Heart left ventricle (tissue), 16 donors: ENCODE measurements at regions not wholly inside any gene's neighbourhood (a gene's known extent, or its start where the extent isn't known, plus 50 kb on each side); places are given as distances from the start of the nearest gene placed in this dataset.
"Not testable (repeated sequence)": the region's sequence is repeated elsewhere in the genome, so short reads cannot be mapped to it uniquely, and the experiment has no call there.

Experiments
- ATAC-seq, 4 donors: fragments of 200-7000 bp; cut with Tn5 transposase; one replicate each; pipeline ENCODE4 v1.9.1; 2020 to 2022; ENCODE audit warnings: moderate library complexity in 4 of 4, mild to moderate bottlenecking in 3 of 4, moderate number of reproducible peaks in 1 of 4
- DNase-seq, 5 donors: peaks; one replicate each; pipeline ENCODE4 v3.0.0-alpha.2; 2020
- H3K27ac ChIP-seq, 12 donors: fragments of 200-600 bp; sonication (generic) in 4 of 12; one replicate each; pipeline versions ENCODE4 v1.5.0 to v1.8.0; 2016 to 2022; ENCODE audit warnings: mild to moderate bottlenecking in 2 of 12
- H3K27me3 ChIP-seq, 9 donors: fragments of 200-600 bp; sonication (generic) in 2 of 9; one replicate each; pipeline versions ENCODE4 v1.5.1 to v1.8.0; 2016 to 2022; ENCODE audit warnings: mild to moderate bottlenecking in 3 of 9
- H3K36me3 ChIP-seq, 9 donors: fragments of 200-600 bp; sonication (generic) in 2 of 9; one replicate each; pipeline versions ENCODE4 v1.5.0 to v1.8.0; 2018 to 2022; ENCODE audit warnings: mild to moderate bottlenecking in 2 of 9
- H3K4me1 ChIP-seq, 12 donors: fragments of 200-600 bp; sonication (generic) in 4 of 12; one replicate each; pipeline versions ENCODE4 v1.5.0 to v1.8.0; 2016 to 2022; ENCODE audit warnings: mild to moderate bottlenecking in 3 of 12
- H3K4me3 ChIP-seq, 12 donors: fragments of 200-600 bp; sonication (generic) in 4 of 12; one replicate each; pipeline versions ENCODE4 v1.5.0 to v1.8.0; 2017 to 2022; ENCODE audit warnings: mild to moderate bottlenecking in 9 of 12, moderate library complexity in 4 of 12
- H3K9me3 ChIP-seq, 12 donors: fragments of 200-600 bp; sonication (generic) in 4 of 12; one replicate each; pipeline versions ENCODE4 v1.5.0 to v1.8.0; 2016 to 2022; ENCODE audit warnings: mild to moderate bottlenecking in 1 of 12
- POLR2A ChIP-seq, 2 donors: fragments of 450-650 bp; IDR thresholded peaks; one replicate each; pipeline ENCODE4 v1.6.1; 2017; ENCODE audit warnings: antibody characterized with exemption in 2 of 2, mild to moderate bottlenecking in 2 of 2, moderate library complexity in 2 of 2
- WGBS, 4 donors: extraction: QIAGEN DNeasy Blood & Tissue Kit in 2 of 4; methylation state at CpG; one replicate each; pipeline versions ENCODE4 v1.1.5 to v1.1.7; 2013 to 2018; 5-methylcytosine and 5-hydroxymethylcytosine counted together
- intact Hi-C, 10 donors: fragments of 100-400 bp; cut with DNase I; formaldehyde crosslinking; loops; one replicate each; pipeline versions ENCODE4 v1.11.1 to v1.14.2; 2022
- TF ChIP-seq, protein P1 (sequence below), 12 donors: fragments of 200-600 bp; sonication (generic) in 4 of 12; IDR thresholded peaks; one replicate each; pipeline versions ENCODE4 v1.5.0 to v1.8.0; 2018 to 2022; ENCODE audit warnings: antibody characterized with exemption in 12 of 12, mild to moderate bottlenecking in 5 of 12
- donor health status: ischemic (EF 13 %, LVEDD 7.1; RV severe dilation, severe dysfunction).
- donor health status: healthy with polysubstance abuse.
- donor health status: DM: no; HTN: yes; CAD: no.
- donor health status: DM: no; HTN: no; CAD: no.
- donor health status: ischemic (EF 25% LVEDD 6.9; RV normal size, moderate dysfunction).
- donor health status: ischemic (EF 25% LVEDD 5.7; RV mildly dilated, moderate dysfunction).
- donor health status: healthy.
- donor health status: DM: yes; HTN: yes; CAD: no.
- donor health status: ischemic (EF 35%, LVEDD 5.7; RV mildly dilated, moderate dysfunction).
- donor health status: nonischemic (EF 11% LVEDD 7.7; RV severe dilation, severe dysfunction).
- donor health status: DM: yes; HTN: yes; CAD: no.
- donor health status: PGD.
- donor health status: ischemic (EF 29% LVEDD 5.4; RV normal size, mild dysfunction).
- donor health status: nonischemic (EF 23%, LVEDD 6.1; RV moderate dilation, normal function).

DNA sequence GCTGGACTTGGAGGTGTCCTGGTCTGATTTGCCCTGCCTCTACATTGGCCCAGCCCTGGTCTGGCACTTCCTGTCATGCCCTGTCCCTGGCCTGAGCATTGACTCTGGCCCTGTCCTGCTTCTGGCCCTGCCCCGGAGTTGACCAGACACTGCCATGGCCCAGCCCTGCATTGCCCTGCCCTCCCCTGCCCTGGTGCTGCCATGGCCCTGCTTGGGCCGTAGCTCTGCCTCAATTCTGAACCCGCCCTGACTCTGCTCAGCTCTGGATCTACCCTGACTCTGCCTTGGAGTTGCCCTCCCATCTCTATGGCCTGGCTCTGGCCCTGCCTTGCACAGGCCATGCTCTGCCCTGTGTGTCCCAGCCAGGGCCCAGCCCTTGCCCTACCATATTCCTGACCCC is 647.1 kb downstream of the ZNF37A start:
- TF ChIP-seq POLR2A (IDR thresholded peaks at IDR 0.05), result no peak
- TF ChIP-seq, protein P1, sequence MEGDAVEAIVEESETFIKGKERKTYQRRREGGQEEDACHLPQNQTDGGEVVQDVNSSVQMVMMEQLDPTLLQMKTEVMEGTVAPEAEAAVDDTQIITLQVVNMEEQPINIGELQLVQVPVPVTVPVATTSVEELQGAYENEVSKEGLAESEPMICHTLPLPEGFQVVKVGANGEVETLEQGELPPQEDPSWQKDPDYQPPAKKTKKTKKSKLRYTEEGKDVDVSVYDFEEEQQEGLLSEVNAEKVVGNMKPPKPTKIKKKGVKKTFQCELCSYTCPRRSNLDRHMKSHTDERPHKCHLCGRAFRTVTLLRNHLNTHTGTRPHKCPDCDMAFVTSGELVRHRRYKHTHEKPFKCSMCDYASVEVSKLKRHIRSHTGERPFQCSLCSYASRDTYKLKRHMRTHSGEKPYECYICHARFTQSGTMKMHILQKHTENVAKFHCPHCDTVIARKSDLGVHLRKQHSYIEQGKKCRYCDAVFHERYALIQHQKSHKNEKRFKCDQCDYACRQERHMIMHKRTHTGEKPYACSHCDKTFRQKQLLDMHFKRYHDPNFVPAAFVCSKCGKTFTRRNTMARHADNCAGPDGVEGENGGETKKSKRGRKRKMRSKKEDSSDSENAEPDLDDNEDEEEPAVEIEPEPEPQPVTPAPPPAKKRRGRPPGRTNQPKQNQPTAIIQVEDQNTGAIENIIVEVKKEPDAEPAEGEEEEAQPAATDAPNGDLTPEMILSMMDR (IDR thresholded peaks at IDR 0.05), result no peak
- Histone ChIP-seq H3K4me3 (no peak overlapping the region), H3K4me1 (no peaks in the 10 kb centered on the region), H3K36me3 (no peaks in the 10 kb centered on the region), H3K27ac (no peak overlapping the region), H3K9me3 (peaks cover 0 to 5% (median 0%) of the 10 kb centered on the region in 12 donors), H3K27me3 (no peaks in the 10 kb centered on the region)
- intact Hi-C loops, result no loop called here
- WGBS, 4 donors, result 63 to 85% (median 70%) methylated on average over 3 of the region's 3 CpGs
- no peak for DNase-seq
- ATAC-seq, result no peak

DNA sequence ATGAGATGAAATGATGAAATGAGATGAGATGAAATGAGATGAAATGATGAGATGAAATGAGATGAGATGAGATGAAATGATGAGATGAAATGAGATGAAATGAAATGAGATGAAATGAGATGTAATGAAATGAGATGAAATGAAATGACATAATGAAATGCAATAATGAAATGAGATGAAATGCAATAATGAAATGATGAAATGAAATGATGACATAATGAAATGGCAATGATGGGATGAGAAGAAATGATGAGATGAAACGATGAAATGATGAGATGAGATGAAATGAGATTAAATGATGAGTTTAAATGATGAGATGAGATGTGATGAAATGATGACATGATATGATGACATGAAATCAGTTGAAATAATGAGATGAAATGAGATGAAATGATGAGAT is 650.3 kb downstream of the ZNF37A start:
- H3K4me3 ChIP-seq, DNase-seq, intact Hi-C loops, H3K27ac ChIP-seq, H3K9me3 ChIP-seq, ATAC-seq, H3K27me3 ChIP-seq, H3K36me3 ChIP-seq, H3K4me1 ChIP-seq: not testable (repeated sequence)
- 39 to 54% (median 46%) methylated on average over 1 of the region's 1 CpG for WGBS, 4 donors

DNA sequence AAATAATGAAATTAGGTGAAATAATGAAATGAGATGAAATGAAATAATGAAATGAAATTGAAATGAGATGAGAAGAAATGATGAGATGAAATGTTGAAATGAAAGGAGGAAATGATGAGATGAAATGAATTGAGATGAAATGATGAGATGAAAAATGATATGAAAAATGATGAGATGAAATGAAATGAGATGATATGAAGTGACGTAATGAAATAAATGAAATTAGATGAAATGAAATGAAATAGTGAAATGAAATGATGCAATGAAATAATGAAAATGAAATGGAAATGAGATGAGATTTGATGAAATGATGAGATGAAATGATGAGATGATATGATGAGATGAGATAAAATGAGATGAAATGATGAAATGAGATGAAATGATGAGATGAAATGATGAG is 651.9 kb downstream of the ZNF37A start:
- H3K36me3 ChIP-seq, H3K27ac ChIP-seq, H3K27me3 ChIP-seq, H3K4me1 ChIP-seq, H3K4me3 ChIP-seq, ATAC-seq, H3K9me3 ChIP-seq, intact Hi-C loops, DNase-seq: not testable (repeated sequence)
- 38 to 86% (median 59%) methylated on average over 1 of the region's 1 CpG for WGBS, 4 donors
